H9 (cell line): ENCODE measurements at regions not wholly inside any gene's neighbourhood (a gene's known extent, or its start where the extent isn't known, plus 50 kb on each side); places are given as distances from the start of the nearest gene placed in this dataset.

Experiments
- DNase-seq: peaks from one replicate; pipeline ENCODE4 v3.0.0-alpha.2; 2017
- H2AFZ ChIP-seq: one replicate; pipeline ENCODE4 v1.6.1; 2013; ENCODE audit warnings: mild to moderate bottlenecking, low read length, control low read depth, moderate library complexity
- H2AK5ac ChIP-seq: 2 replicates; pipeline ENCODE4 v1.6.1; 2013; ENCODE audit warnings: low read length, control low read depth, mixed read lengths; ENCODE audit not compliant: insufficient read length
- H2BK120ac ChIP-seq: one replicate; pipeline ENCODE4 v1.6.1; 2013; ENCODE audit warnings: low read depth, mild to moderate bottlenecking, low read length, control low read depth, inconsistent platforms; ENCODE audit not compliant: poor library complexity, severe bottlenecking
- H2BK12ac ChIP-seq: 2 replicates; pipeline ENCODE4 v1.6.1; 2013; ENCODE audit warnings: low read length, control low read depth, mixed read lengths, low read depth; ENCODE audit not compliant: insufficient read length
- H2BK15ac ChIP-seq: 2 replicates; pipeline ENCODE4 v1.6.1; 2013; ENCODE audit warnings: low read depth, low read length, control low read depth
- H2BK20ac ChIP-seq: one replicate; pipeline ENCODE4 v1.6.1; 2013; ENCODE audit warnings: low read depth, mild to moderate bottlenecking, low read length, control low read depth, inconsistent platforms; ENCODE audit not compliant: poor library complexity, severe bottlenecking
- H2BK5ac ChIP-seq: 2 replicates; pipeline ENCODE4 v1.6.1; 2013; ENCODE audit warnings: low read length, control low read depth, mixed read lengths; ENCODE audit not compliant: insufficient read length
- H3K14ac ChIP-seq: 2 replicates; pipeline ENCODE4 v1.6.1; 2013; ENCODE audit warnings: low read length, control low read depth; ENCODE audit not compliant: insufficient read depth
- H3K18ac ChIP-seq: 2 replicates; pipeline ENCODE4 v1.6.1; 2013; ENCODE audit warnings: low read depth, mild to moderate bottlenecking, mixed read lengths, low read length, control low read depth; ENCODE audit not compliant: insufficient read length
- H3K23ac ChIP-seq: 2 replicates; pipeline ENCODE4 v1.6.1; 2013; ENCODE audit warnings: low read length, control low read depth, mixed read lengths, low read depth; ENCODE audit not compliant: insufficient read length
- H3K23me2 ChIP-seq: 2 replicates; pipeline ENCODE4 v1.6.1; 2013; ENCODE audit warnings: low read depth, mild to moderate bottlenecking, mixed read lengths, low read length, control low read depth; ENCODE audit not compliant: insufficient read length, poor library complexity, severe bottlenecking
- H3K27ac ChIP-seq: 2 replicates; pipeline ENCODE4 v1.5.1; 2013; ENCODE audit warnings: low read length, control low read depth, mixed read lengths, low read depth; ENCODE audit not compliant: insufficient read length
- H3K27me3 ChIP-seq: 2 replicates; pipeline ENCODE4 v1.6.1; 2013; ENCODE audit warnings: low read length, control low read depth, inconsistent platforms; ENCODE audit not compliant: insufficient read depth
- H3K4ac ChIP-seq: 2 replicates; pipeline ENCODE4 v1.6.1; 2013; ENCODE audit warnings: low read depth, mild to moderate bottlenecking, control low read depth, inconsistent platforms, low read length, moderate library complexity
- H3K4me1 ChIP-seq: 2 replicates; pipeline ENCODE4 v1.6.1; 2013; ENCODE audit warnings: low read length, control low read depth, inconsistent platforms; ENCODE audit not compliant: insufficient read depth
- H3K4me2 ChIP-seq: 2 replicates; pipeline ENCODE4 v1.6.1; 2013; ENCODE audit warnings: low read length, control low read depth, mixed read lengths; ENCODE audit not compliant: insufficient read length, insufficient read depth
- H3K56ac ChIP-seq: 2 replicates; pipeline ENCODE4 v1.6.1; 2013; ENCODE audit warnings: low read depth, mild to moderate bottlenecking, mixed read lengths, low read length, control low read depth; ENCODE audit not compliant: insufficient read length
- H3K79me1 ChIP-seq: 2 replicates; pipeline ENCODE4 v1.6.1; 2013; ENCODE audit warnings: low read depth, mild to moderate bottlenecking, moderate library complexity, low read length, control low read depth, inconsistent platforms; ENCODE audit not compliant: insufficient read depth, poor library complexity, severe bottlenecking
- H3K79me2 ChIP-seq: 2 replicates; pipeline ENCODE4 v1.6.1; 2013; ENCODE audit warnings: low read length, control low read depth, inconsistent platforms; ENCODE audit not compliant: insufficient read depth
- H3K9ac ChIP-seq: 2 replicates; pipeline ENCODE4 v1.6.1; 2013; ENCODE audit warnings: low read length, control low read depth, mixed read lengths; ENCODE audit not compliant: insufficient read length; ENCODE audit errors: extremely low read depth
- H3K9me3 ChIP-seq: one replicate; pipeline ENCODE4 v1.6.1; 2013; ENCODE audit warnings: low read depth, low read length, inconsistent platforms; ENCODE audit not compliant: control insufficient read depth
- H3T11ph ChIP-seq: one replicate; pipeline ENCODE4 v1.6.1; 2013; ENCODE audit warnings: mild to moderate bottlenecking, low read length, control low read depth, inconsistent platforms
- H4K20me1 ChIP-seq: one replicate; pipeline ENCODE4 v1.6.1; 2013; ENCODE audit not compliant: control insufficient read depth, insufficient read length, insufficient read depth
- H4K5ac ChIP-seq: 2 replicates; pipeline ENCODE4 v1.6.1; 2013; ENCODE audit warnings: low read depth, mild to moderate bottlenecking, mixed read lengths, low read length, control low read depth; ENCODE audit not compliant: insufficient read length
- H4K8ac ChIP-seq: replicated peaks from 2 replicates; pipeline ENCODE4 v1.6.1; 2013; ENCODE audit warnings: low read length, control low read depth, mixed read lengths, low read depth; ENCODE audit not compliant: insufficient read length
- H4K91ac ChIP-seq: 2 replicates; pipeline ENCODE4 v1.6.1; 2013; ENCODE audit warnings: low read depth, mild to moderate bottlenecking, moderate library complexity, mixed read lengths, low read length, control low read depth; ENCODE audit not compliant: insufficient read length
- H3K27ac Mint-ChIP-seq, 3 experiments: 2 replicates in 2 of 3; 3 replicates in 1 of 3; pipeline ENCODE4 v1.8.0; 2020 to 2021; ENCODE audit warnings: mixed read lengths in 3 of 3, mild to moderate bottlenecking in 1 of 3, moderate library complexity in 1 of 3
- H3K27me3 Mint-ChIP-seq: 2 replicates; pipeline ENCODE4 v1.8.0; 2021; ENCODE audit warnings: low read depth, mild to moderate bottlenecking, moderate library complexity, mixed read lengths
- H3K36me3 Mint-ChIP-seq, 3 experiments: 2 replicates in 2 of 3; 3 replicates in 1 of 3; pipeline ENCODE4 v1.8.0; 2020 to 2021; ENCODE audit warnings: low read depth in 3 of 3, mixed read lengths in 3 of 3; ENCODE audit not compliant: insufficient read depth in 1 of 3
- H3K4me1 Mint-ChIP-seq, 2 experiments: 2 replicates each; pipeline ENCODE4 v1.8.0; 2020; ENCODE audit warnings: mixed read lengths in 2 of 2
- H3K4me3 Mint-ChIP-seq, 2 experiments: 2 replicates in 1 of 2; 3 replicates in 1 of 2; pipeline ENCODE4 v1.8.0; 2020 to 2021; ENCODE audit warnings: mild to moderate bottlenecking in 2 of 2, mixed read lengths in 2 of 2, moderate library complexity in 1 of 2
- H3K9me3 Mint-ChIP-seq, 2 experiments: 2 replicates in 1 of 2; 3 replicates in 1 of 2; pipeline ENCODE4 v1.8.0; 2020; ENCODE audit warnings: mild to moderate bottlenecking in 2 of 2, mixed read lengths in 2 of 2, moderate library complexity in 1 of 2
- CTCF ChIP-seq: fragments of 200-600 bp; sonication (generic); conservative IDR thresholded peaks from 3 replicates; pipeline ENCODE4 v1.8.0; 2021; ENCODE audit warnings: antibody characterized with exemption, mild to moderate bottlenecking
- WGBS: extraction: QIAGEN DNeasy Blood & Tissue Kit; methylation state at CpG from one replicate; pipeline ENCODE4 v1.1.7; 2013; ENCODE audit warnings: missing lambda C conversion rate, low lambda C conversion rate, mixed read lengths; ENCODE audit not compliant: insufficient read length; ENCODE audit errors: extremely low coverage; 5-methylcytosine and 5-hydroxymethylcytosine counted together

GRCh38 chr1:228870041-228870713, 134.9 kb downstream of the RHOU start:
- no peak overlapping the region for H3K23ac ChIP-seq
- H3T11ph ChIP-seq = no peak overlapping the region
- Mint-ChIP-seq H3K27me3 (peaks cover 2% of the 10 kb centered on the region), H3K4me3 (no peak overlapping the region), H3K4me1 (peaks cover 10 to 27% of the 10 kb centered on the region in 2 experiments), H3K9me3 (no peaks in the 10 kb centered on the region; a peak in 1 of 5 replicates), H3K27ac (no peak overlapping the region), H3K36me3 (no peaks in the 10 kb centered on the region; a peak in 1 of 7 replicates)
- H3K56ac ChIP-seq = no peak overlapping the region
- H3K9ac ChIP-seq = no peak overlapping the region
- H2BK12ac ChIP-seq = no peak overlapping the region
- H3K27ac ChIP-seq = no peak overlapping the region
- no peaks in the 10 kb centered on the region for H3K4me1 ChIP-seq
- H4K8ac ChIP-seq = no peak overlapping the region
- H4K20me1 ChIP-seq = no peaks in the 10 kb centered on the region
- H3K23me2 ChIP-seq = no peaks in the 10 kb centered on the region
- H3K4me2 ChIP-seq = no peak overlapping the region
- H3K14ac ChIP-seq = no peak overlapping the region
- H3K18ac ChIP-seq = no peak overlapping the region
- no peak overlapping the region for H4K5ac ChIP-seq
- no peak overlapping the region for H2BK20ac ChIP-seq
- WGBS = no CpG with 5 or more reads among the region's 9 CpGs
- H4K91ac ChIP-seq = no peak overlapping the region
- H2BK5ac ChIP-seq = no peak overlapping the region
- H2BK120ac ChIP-seq = no peak overlapping the region
- H3K79me2 ChIP-seq = no peaks in the 10 kb centered on the region
- DNase-seq = no peak
- H2AK5ac ChIP-seq = no peak overlapping the region
- H3K4ac ChIP-seq = no peak overlapping the region
- no peak overlapping the region for H2BK15ac ChIP-seq
- H3K9me3 ChIP-seq = no peaks in the 10 kb centered on the region
- H3K27me3 ChIP-seq = no peaks in the 10 kb centered on the region
- TF ChIP-seq CTCF = no peak
- no peaks in the 10 kb centered on the region for H3K79me1 ChIP-seq
- no peak overlapping the region for H2AFZ ChIP-seq
